OCI-LY7 (cell line): ENCODE measurements at regions not wholly inside any gene's neighbourhood (a gene's known extent, or its start where the extent isn't known, plus 50 kb on each side); places are given as distances from the start of the nearest gene placed in this dataset.

Source experiments
- EZH2phosphoT487 ChIP-seq: fragments of 200-600 bp; sonication (generic); IDR thresholded peaks from 2 replicates; pipeline ENCODE4 v1.6.1; 2018; ENCODE audit warnings: low read depth, borderline replicate concordance, mild to moderate bottlenecking, mixed run types, antibody characterized with exemption, low read length, moderate library complexity, mixed read lengths
- TF ChIP-seq, protein P1 (sequence below): fragments of 200-600 bp; sonication (generic); conservative IDR thresholded peaks from 2 replicates; pipeline ENCODE4 v1.5.1; 2014; ENCODE audit warnings: mild to moderate bottlenecking, antibody characterized with exemption, low read length, moderate library complexity, mixed read lengths

DNA sequence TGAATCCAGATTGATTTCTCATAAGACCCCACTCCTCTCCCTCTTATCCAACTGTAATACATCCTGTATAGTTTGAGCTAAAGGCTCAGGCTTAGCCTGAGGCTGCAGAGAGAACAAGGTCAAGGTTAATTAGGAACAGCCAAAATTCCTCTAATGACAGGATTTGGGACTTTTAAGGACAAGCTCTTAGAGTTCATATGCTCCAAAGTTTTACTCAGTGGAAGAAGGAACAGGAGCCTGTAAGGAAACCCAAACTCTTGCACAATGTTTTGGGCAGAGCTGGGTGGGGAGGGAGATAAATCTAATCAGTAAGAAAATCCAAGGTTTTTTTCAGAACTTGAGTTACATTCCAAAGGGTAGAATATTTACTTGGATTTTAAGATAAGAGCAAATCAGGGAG lies 238.8 kb downstream of the QDPR start:
- TF ChIP-seq, protein P1, sequence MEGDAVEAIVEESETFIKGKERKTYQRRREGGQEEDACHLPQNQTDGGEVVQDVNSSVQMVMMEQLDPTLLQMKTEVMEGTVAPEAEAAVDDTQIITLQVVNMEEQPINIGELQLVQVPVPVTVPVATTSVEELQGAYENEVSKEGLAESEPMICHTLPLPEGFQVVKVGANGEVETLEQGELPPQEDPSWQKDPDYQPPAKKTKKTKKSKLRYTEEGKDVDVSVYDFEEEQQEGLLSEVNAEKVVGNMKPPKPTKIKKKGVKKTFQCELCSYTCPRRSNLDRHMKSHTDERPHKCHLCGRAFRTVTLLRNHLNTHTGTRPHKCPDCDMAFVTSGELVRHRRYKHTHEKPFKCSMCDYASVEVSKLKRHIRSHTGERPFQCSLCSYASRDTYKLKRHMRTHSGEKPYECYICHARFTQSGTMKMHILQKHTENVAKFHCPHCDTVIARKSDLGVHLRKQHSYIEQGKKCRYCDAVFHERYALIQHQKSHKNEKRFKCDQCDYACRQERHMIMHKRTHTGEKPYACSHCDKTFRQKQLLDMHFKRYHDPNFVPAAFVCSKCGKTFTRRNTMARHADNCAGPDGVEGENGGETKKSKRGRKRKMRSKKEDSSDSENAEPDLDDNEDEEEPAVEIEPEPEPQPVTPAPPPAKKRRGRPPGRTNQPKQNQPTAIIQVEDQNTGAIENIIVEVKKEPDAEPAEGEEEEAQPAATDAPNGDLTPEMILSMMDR, result no peak
- no peak for TF ChIP-seq EZH2phosphoT487
